H9 (cell line): ENCODE measurements at regions not wholly inside any gene's neighbourhood (a gene's known extent, or its start where the extent isn't known, plus 50 kb on each side); places are given as distances from the start of the nearest gene placed in this dataset.

Experiments
- DNase-seq: peaks from one replicate; pipeline ENCODE4 v3.0.0-alpha.2; 2017
- H2AFZ ChIP-seq: one replicate; pipeline ENCODE4 v1.6.1; 2013; ENCODE audit warnings: mild to moderate bottlenecking, low read length, control low read depth, moderate library complexity
- H2AK5ac ChIP-seq: 2 replicates; pipeline ENCODE4 v1.6.1; 2013; ENCODE audit warnings: low read length, control low read depth, mixed read lengths; ENCODE audit not compliant: insufficient read length
- H2BK120ac ChIP-seq: one replicate; pipeline ENCODE4 v1.6.1; 2013; ENCODE audit warnings: low read depth, mild to moderate bottlenecking, low read length, control low read depth, inconsistent platforms; ENCODE audit not compliant: poor library complexity, severe bottlenecking
- H2BK12ac ChIP-seq: 2 replicates; pipeline ENCODE4 v1.6.1; 2013; ENCODE audit warnings: low read length, control low read depth, mixed read lengths, low read depth; ENCODE audit not compliant: insufficient read length
- H2BK15ac ChIP-seq: 2 replicates; pipeline ENCODE4 v1.6.1; 2013; ENCODE audit warnings: low read depth, low read length, control low read depth
- H2BK20ac ChIP-seq: one replicate; pipeline ENCODE4 v1.6.1; 2013; ENCODE audit warnings: low read depth, mild to moderate bottlenecking, low read length, control low read depth, inconsistent platforms; ENCODE audit not compliant: poor library complexity, severe bottlenecking
- H2BK5ac ChIP-seq: 2 replicates; pipeline ENCODE4 v1.6.1; 2013; ENCODE audit warnings: low read length, control low read depth, mixed read lengths; ENCODE audit not compliant: insufficient read length
- H3K14ac ChIP-seq: 2 replicates; pipeline ENCODE4 v1.6.1; 2013; ENCODE audit warnings: low read length, control low read depth; ENCODE audit not compliant: insufficient read depth
- H3K18ac ChIP-seq: 2 replicates; pipeline ENCODE4 v1.6.1; 2013; ENCODE audit warnings: low read depth, mild to moderate bottlenecking, mixed read lengths, low read length, control low read depth; ENCODE audit not compliant: insufficient read length
- H3K23ac ChIP-seq: 2 replicates; pipeline ENCODE4 v1.6.1; 2013; ENCODE audit warnings: low read length, control low read depth, mixed read lengths, low read depth; ENCODE audit not compliant: insufficient read length
- H3K23me2 ChIP-seq: 2 replicates; pipeline ENCODE4 v1.6.1; 2013; ENCODE audit warnings: low read depth, mild to moderate bottlenecking, mixed read lengths, low read length, control low read depth; ENCODE audit not compliant: insufficient read length, poor library complexity, severe bottlenecking
- H3K27ac ChIP-seq: 2 replicates; pipeline ENCODE4 v1.5.1; 2013; ENCODE audit warnings: low read length, control low read depth, mixed read lengths, low read depth; ENCODE audit not compliant: insufficient read length
- H3K27me3 ChIP-seq: 2 replicates; pipeline ENCODE4 v1.6.1; 2013; ENCODE audit warnings: low read length, control low read depth, inconsistent platforms; ENCODE audit not compliant: insufficient read depth
- H3K4ac ChIP-seq: 2 replicates; pipeline ENCODE4 v1.6.1; 2013; ENCODE audit warnings: low read depth, mild to moderate bottlenecking, control low read depth, inconsistent platforms, low read length, moderate library complexity
- H3K4me1 ChIP-seq: 2 replicates; pipeline ENCODE4 v1.6.1; 2013; ENCODE audit warnings: low read length, control low read depth, inconsistent platforms; ENCODE audit not compliant: insufficient read depth
- H3K4me2 ChIP-seq: 2 replicates; pipeline ENCODE4 v1.6.1; 2013; ENCODE audit warnings: low read length, control low read depth, mixed read lengths; ENCODE audit not compliant: insufficient read length, insufficient read depth
- H3K56ac ChIP-seq: 2 replicates; pipeline ENCODE4 v1.6.1; 2013; ENCODE audit warnings: low read depth, mild to moderate bottlenecking, mixed read lengths, low read length, control low read depth; ENCODE audit not compliant: insufficient read length
- H3K79me1 ChIP-seq: 2 replicates; pipeline ENCODE4 v1.6.1; 2013; ENCODE audit warnings: low read depth, mild to moderate bottlenecking, moderate library complexity, low read length, control low read depth, inconsistent platforms; ENCODE audit not compliant: insufficient read depth, poor library complexity, severe bottlenecking
- H3K79me2 ChIP-seq: 2 replicates; pipeline ENCODE4 v1.6.1; 2013; ENCODE audit warnings: low read length, control low read depth, inconsistent platforms; ENCODE audit not compliant: insufficient read depth
- H3K9ac ChIP-seq: 2 replicates; pipeline ENCODE4 v1.6.1; 2013; ENCODE audit warnings: low read length, control low read depth, mixed read lengths; ENCODE audit not compliant: insufficient read length; ENCODE audit errors: extremely low read depth
- H3K9me3 ChIP-seq: one replicate; pipeline ENCODE4 v1.6.1; 2013; ENCODE audit warnings: low read depth, low read length, inconsistent platforms; ENCODE audit not compliant: control insufficient read depth
- H3T11ph ChIP-seq: one replicate; pipeline ENCODE4 v1.6.1; 2013; ENCODE audit warnings: mild to moderate bottlenecking, low read length, control low read depth, inconsistent platforms
- H4K20me1 ChIP-seq: one replicate; pipeline ENCODE4 v1.6.1; 2013; ENCODE audit not compliant: control insufficient read depth, insufficient read length, insufficient read depth
- H4K5ac ChIP-seq: 2 replicates; pipeline ENCODE4 v1.6.1; 2013; ENCODE audit warnings: low read depth, mild to moderate bottlenecking, mixed read lengths, low read length, control low read depth; ENCODE audit not compliant: insufficient read length
- H4K8ac ChIP-seq: replicated peaks from 2 replicates; pipeline ENCODE4 v1.6.1; 2013; ENCODE audit warnings: low read length, control low read depth, mixed read lengths, low read depth; ENCODE audit not compliant: insufficient read length
- H4K91ac ChIP-seq: 2 replicates; pipeline ENCODE4 v1.6.1; 2013; ENCODE audit warnings: low read depth, mild to moderate bottlenecking, moderate library complexity, mixed read lengths, low read length, control low read depth; ENCODE audit not compliant: insufficient read length
- H3K27ac Mint-ChIP-seq, 3 experiments: 2 replicates in 2 of 3; 3 replicates in 1 of 3; pipeline ENCODE4 v1.8.0; 2020 to 2021; ENCODE audit warnings: mixed read lengths in 3 of 3, mild to moderate bottlenecking in 1 of 3, moderate library complexity in 1 of 3
- H3K27me3 Mint-ChIP-seq: 2 replicates; pipeline ENCODE4 v1.8.0; 2021; ENCODE audit warnings: low read depth, mild to moderate bottlenecking, moderate library complexity, mixed read lengths
- H3K36me3 Mint-ChIP-seq, 3 experiments: 2 replicates in 2 of 3; 3 replicates in 1 of 3; pipeline ENCODE4 v1.8.0; 2020 to 2021; ENCODE audit warnings: low read depth in 3 of 3, mixed read lengths in 3 of 3; ENCODE audit not compliant: insufficient read depth in 1 of 3
- H3K4me1 Mint-ChIP-seq, 2 experiments: 2 replicates each; pipeline ENCODE4 v1.8.0; 2020; ENCODE audit warnings: mixed read lengths in 2 of 2
- H3K4me3 Mint-ChIP-seq, 2 experiments: 2 replicates in 1 of 2; 3 replicates in 1 of 2; pipeline ENCODE4 v1.8.0; 2020 to 2021; ENCODE audit warnings: mild to moderate bottlenecking in 2 of 2, mixed read lengths in 2 of 2, moderate library complexity in 1 of 2
- H3K9me3 Mint-ChIP-seq, 2 experiments: 2 replicates in 1 of 2; 3 replicates in 1 of 2; pipeline ENCODE4 v1.8.0; 2020; ENCODE audit warnings: mild to moderate bottlenecking in 2 of 2, mixed read lengths in 2 of 2, moderate library complexity in 1 of 2
- CTCF ChIP-seq: fragments of 200-600 bp; sonication (generic); conservative IDR thresholded peaks from 3 replicates; pipeline ENCODE4 v1.8.0; 2021; ENCODE audit warnings: antibody characterized with exemption, mild to moderate bottlenecking
- WGBS: extraction: QIAGEN DNeasy Blood & Tissue Kit; methylation state at CpG from one replicate; pipeline ENCODE4 v1.1.7; 2013; ENCODE audit warnings: missing lambda C conversion rate, low lambda C conversion rate, mixed read lengths; ENCODE audit not compliant: insufficient read length; ENCODE audit errors: extremely low coverage; 5-methylcytosine and 5-hydroxymethylcytosine counted together

GRCh38 chr1:194233069-194233468 lies 1046.7 kb upstream of the B3GALT2 start:
- Histone ChIP-seq H3T11ph (no peak overlapping the region), H3K4me2 (no peak overlapping the region), H2AFZ (no peak overlapping the region), H3K4ac (no peak overlapping the region), H2BK12ac (no peak overlapping the region), H3K4me1 (no peaks in the 10 kb centered on the region), H3K56ac (no peak overlapping the region), H2BK20ac (no peak overlapping the region), H3K79me1 (no peaks in the 10 kb centered on the region), H4K8ac (no peak overlapping the region), H3K23me2 (no peaks in the 10 kb centered on the region), H2BK5ac (no peak overlapping the region), H3K23ac (no peak overlapping the region), H3K9me3 (no peaks in the 10 kb centered on the region), H3K9ac (no peak overlapping the region), H2BK15ac (no peak overlapping the region), H3K27me3 (no peaks in the 10 kb centered on the region), H4K5ac (no peak overlapping the region), H2BK120ac (no peak overlapping the region), H3K79me2 (no peaks in the 10 kb centered on the region), H4K91ac (no peak overlapping the region), H4K20me1 (no peaks in the 10 kb centered on the region), H3K14ac (no peak overlapping the region), H3K27ac (no peak overlapping the region), H3K18ac (no peak overlapping the region), H2AK5ac (no peak overlapping the region)
- Mint-ChIP-seq H3K27ac (no peak overlapping the region), H3K36me3 (no peaks in the 10 kb centered on the region), H3K4me3 (no peak overlapping the region), H3K27me3 (no peaks in the 10 kb centered on the region), H3K4me1 (no peaks in the 10 kb centered on the region), H3K9me3 (no peaks in the 10 kb centered on the region)
- DNase-seq: no peak
- TF ChIP-seq CTCF: no peak
- 100% methylated on average over 1 of the region's 2 CpGs for WGBS
